Dendritic cell treated with granulocyte-macrophage colony-stimulating factor and Interleukin-4, amounts not matched to agents 40 ng/mL and 50 ng/mL, for 4 days (primary cell): ENCODE measurements at regions not wholly inside any gene's neighbourhood (a gene's known extent, or its start where the extent isn't known, plus 50 kb on each side); places are given as distances from the start of the nearest gene placed in this dataset.

Experiments used
- H3K27ac Mint-ChIP-seq: one replicate; pipeline ENCODE4 v1.8.0; 2022; ENCODE audit warnings: mild to moderate bottlenecking, mixed read lengths
- H3K27me3 Mint-ChIP-seq: one replicate; pipeline ENCODE4 v1.8.0; 2022; ENCODE audit warnings: mild to moderate bottlenecking, mixed read lengths
- H3K36me3 Mint-ChIP-seq: one replicate; pipeline ENCODE4 v1.8.0; 2022; ENCODE audit warnings: low read depth, mixed read lengths
- H3K4me1 Mint-ChIP-seq: one replicate; pipeline ENCODE4 v1.8.0; 2022; ENCODE audit warnings: low read depth, mixed read lengths
- H3K4me3 Mint-ChIP-seq: one replicate; pipeline ENCODE4 v1.8.0; 2022; ENCODE audit warnings: mild to moderate bottlenecking, moderate library complexity, mixed read lengths
- H3K9me3 Mint-ChIP-seq: one replicate; pipeline ENCODE4 v1.8.0; 2022; ENCODE audit warnings: mixed read lengths
- intact Hi-C: fragments of 100-400 bp; cut with micrococcal nuclease; formaldehyde crosslinking; loops from one replicate; pipeline ENCODE4 v1.15.0; 2022

GRCh38 chr2:82694431-82694830, 1764.6 kb downstream of the SUCLG1 start:
- no peak overlapping the region for H3K27ac Mint-ChIP-seq
- no peaks in the 10 kb centered on the region for H3K4me1 Mint-ChIP-seq
- H3K27me3 Mint-ChIP-seq = no peaks in the 10 kb centered on the region
- H3K36me3 Mint-ChIP-seq = no peaks in the 10 kb centered on the region
- intact Hi-C loops = no loop called here
- H3K9me3 Mint-ChIP-seq = peaks cover under 1% of the 10 kb centered on the region
- no peak overlapping the region for H3K4me3 Mint-ChIP-seq

GRCh38 chr2:82690757-82691411, 1768.2 kb downstream of the SUCLG1 start:
- intact Hi-C loops = no loop called here
- H3K4me3 Mint-ChIP-seq = no peak overlapping the region

GRCh38 chr2:82675186-82675585, 1783.9 kb downstream of the SUCLG1 start:
- Mint-ChIP-seq H3K4me1 (no peaks in the 10 kb centered on the region), H3K9me3 (no peaks in the 10 kb centered on the region), H3K36me3 (no peaks in the 10 kb centered on the region), H3K4me3 (no peak overlapping the region), H3K27me3 (no peaks in the 10 kb centered on the region), H3K27ac (no peak overlapping the region)
- intact Hi-C loops = no loop called here

More at GRCh38 chr2:82690757-82691411, 1768.2 kb downstream of the SUCLG1 start:
- Mint-ChIP-seq H3K36me3 (no peaks in the 10 kb centered on the region), H3K9me3 (peaks cover 6% of the 10 kb centered on the region), H3K4me1 (no peaks in the 10 kb centered on the region), H3K27ac (no peak overlapping the region), H3K27me3 (no peaks in the 10 kb centered on the region)

- Mint-ChIP-seq H3K4me1 (no peaks in the 10 kb centered on the region), H3K4me3 (no peak overlapping the region), H3K27me3 (no peaks in the 10 kb centered on the region), H3K27ac (no peak overlapping the region), H3K9me3 (no peaks in the 10 kb centered on the region), H3K36me3 (no peaks in the 10 kb centered on the region)
- intact Hi-C loops = no loop called here
Measured at GRCh38 chr2:82674652-82675051, 1784.4 kb downstream of the SUCLG1 start.

- H3K4me1 Mint-ChIP-seq = no peaks in the 10 kb centered on the region
Measured at GRCh38 chr2:82667491-82667890, 1791.6 kb downstream of the SUCLG1 start.

GRCh38 chr2:82665691-82666090, 1793.4 kb downstream of the SUCLG1 start:
- Mint-ChIP-seq H3K9me3 (no peaks in the 10 kb centered on the region), H3K27me3 (no peaks in the 10 kb centered on the region), H3K36me3 (no peaks in the 10 kb centered on the region), H3K4me3 (no peak overlapping the region), H3K4me1 (no peaks in the 10 kb centered on the region), H3K27ac (no peak overlapping the region)
- intact Hi-C loops = no loop called here

More at GRCh38 chr2:82667491-82667890, 1791.6 kb downstream of the SUCLG1 start:
- Mint-ChIP-seq H3K36me3 (no peaks in the 10 kb centered on the region), H3K4me3 (no peak overlapping the region), H3K9me3 (no peaks in the 10 kb centered on the region), H3K27ac (no peak overlapping the region), H3K27me3 (no peaks in the 10 kb centered on the region)
- intact Hi-C loops = no loop called here

- Mint-ChIP-seq H3K9me3 (peaks cover 21% of the 10 kb centered on the region), H3K4me3 (no peak overlapping the region), H3K4me1 (no peaks in the 10 kb centered on the region), H3K27ac (no peak overlapping the region), H3K36me3 (no peaks in the 10 kb centered on the region), H3K27me3 (no peaks in the 10 kb centered on the region)
- intact Hi-C loops = no loop called here
Measured at GRCh38 chr2:82657106-82657505, 1802.0 kb downstream of the SUCLG1 start.

- H3K36me3 Mint-ChIP-seq = no peaks in the 10 kb centered on the region
- no peak overlapping the region for H3K4me3 Mint-ChIP-seq
- H3K27ac Mint-ChIP-seq = no peak overlapping the region
- peaks cover 21% of the 10 kb centered on the region for H3K9me3 Mint-ChIP-seq
- intact Hi-C loops = no loop called here
- H3K4me1 Mint-ChIP-seq = no peaks in the 10 kb centered on the region
- no peaks in the 10 kb centered on the region for H3K27me3 Mint-ChIP-seq
Measured at GRCh38 chr2:82656420-82656819, 1802.7 kb downstream of the SUCLG1 start.

- no peak overlapping the region for H3K4me3 Mint-ChIP-seq
- H3K27ac Mint-ChIP-seq = no peak overlapping the region
- no peaks in the 10 kb centered on the region for H3K4me1 Mint-ChIP-seq
- no peaks in the 10 kb centered on the region for H3K36me3 Mint-ChIP-seq
- intact Hi-C loops = no loop called here
- H3K27me3 Mint-ChIP-seq = no peaks in the 10 kb centered on the region
- H3K9me3 Mint-ChIP-seq = peaks cover 16% of the 10 kb centered on the region
Measured at GRCh38 chr2:82652117-82652516, 1807.0 kb downstream of the SUCLG1 start.

GRCh38 chr2:82650038-82650437, 1809.0 kb downstream of the SUCLG1 start:
- intact Hi-C loops = no loop called here
- Mint-ChIP-seq H3K27me3 (no peaks in the 10 kb centered on the region), H3K9me3 (peaks cover 20% of the 10 kb centered on the region), H3K4me1 (no peaks in the 10 kb centered on the region), H3K36me3 (no peaks in the 10 kb centered on the region), H3K4me3 (no peak overlapping the region), H3K27ac (no peak overlapping the region)

- intact Hi-C loops = no loop called here
- H3K27me3 Mint-ChIP-seq = no peaks in the 10 kb centered on the region
- peaks cover 59% of the 10 kb centered on the region for H3K9me3 Mint-ChIP-seq
- H3K4me1 Mint-ChIP-seq = no peaks in the 10 kb centered on the region
- no peak overlapping the region for H3K27ac Mint-ChIP-seq
- no peak overlapping the region for H3K4me3 Mint-ChIP-seq
- H3K36me3 Mint-ChIP-seq = no peaks in the 10 kb centered on the region
Measured at GRCh38 chr2:82641598-82642180, 1817.4 kb downstream of the SUCLG1 start.

GRCh38 chr2:82636402-82637020, 1822.6 kb downstream of the SUCLG1 start:
- no peak overlapping the region for H3K4me3 Mint-ChIP-seq
- peaks cover 26% of the 10 kb centered on the region for H3K9me3 Mint-ChIP-seq
- no peaks in the 10 kb centered on the region for H3K27me3 Mint-ChIP-seq
- no peak overlapping the region for H3K27ac Mint-ChIP-seq
- no peaks in the 10 kb centered on the region for H3K36me3 Mint-ChIP-seq
- intact Hi-C loops = no loop called here
- no peaks in the 10 kb centered on the region for H3K4me1 Mint-ChIP-seq

- no peak overlapping the region for H3K4me3 Mint-ChIP-seq
Measured at GRCh38 chr2:82599021-82599420, 1860.1 kb downstream of the SUCLG1 start.

GRCh38 chr2:82596581-82596980, 1862.5 kb downstream of the SUCLG1 start:
- Mint-ChIP-seq H3K27me3 (no peaks in the 10 kb centered on the region), H3K4me3 (no peak overlapping the region), H3K27ac (no peak overlapping the region), H3K36me3 (no peaks in the 10 kb centered on the region), H3K9me3 (peaks cover 15% of the 10 kb centered on the region), H3K4me1 (no peaks in the 10 kb centered on the region)
- intact Hi-C loops = no loop called here

More at GRCh38 chr2:82599021-82599420, 1860.1 kb downstream of the SUCLG1 start:
- intact Hi-C loops = no loop called here
- no peaks in the 10 kb centered on the region for H3K27me3 Mint-ChIP-seq
- no peaks in the 10 kb centered on the region for H3K36me3 Mint-ChIP-seq
- no peaks in the 10 kb centered on the region for H3K4me1 Mint-ChIP-seq
- H3K9me3 Mint-ChIP-seq = peaks cover 15% of the 10 kb centered on the region
- H3K27ac Mint-ChIP-seq = no peak overlapping the region
